G401 (cell line): ENCODE measurements at regions not wholly inside any gene's neighbourhood (a gene's known extent, or its start where the extent isn't known, plus 50 kb on each side); places are given as distances from the start of the nearest gene placed in this dataset.
"Not testable (repeated sequence)": the region's sequence is repeated elsewhere in the genome, so short reads cannot be mapped to it uniquely, and the experiment has no call there.

Experiments used
- DNase-seq: peaks from one replicate; pipeline ENCODE4 v3.0.0-alpha.2; 2015; ENCODE audit warnings: low spot score
- in situ Hi-C: cut with HindIII; loops from 2 replicates; pipeline ENCODE4 v1.10.0; 2016; ENCODE audit warnings: low sequenced_read_pairs, mixed read lengths

- DNase-seq: no peak
- in situ Hi-C loops: no loop called here
These were observed 197.6 kb upstream of the PRNP start for GRCh38 chr20:4488407-4489339.

GRCh38 chr20:4484379-4484997 is 201.8 kb upstream of the PRNP start:
- in situ Hi-C loops: no loop called here
- no peak for DNase-seq

- in situ Hi-C loops: no loop called here
- DNase-seq: no peak
These were observed 202.3 kb upstream of the PRNP start for GRCh38 chr20:4483961-4484360.

- DNase-seq: no peak
- in situ Hi-C loops: no loop called here
These were observed 202.8 kb upstream of the PRNP start for GRCh38 chr20:4483486-4483885.

- in situ Hi-C loops: no loop called here
- no peak for DNase-seq
These were observed 206.2 kb upstream of the PRNP start for GRCh38 chr20:4480104-4480503.

GRCh38 chr20:4476903-4477500 is 209.3 kb upstream of the PRNP start:
- no peak for DNase-seq
- in situ Hi-C loops: no loop called here

GRCh38 chr20:4472906-4473305 is 213.3 kb upstream of the PRNP start:
- in situ Hi-C loops: no loop called here
- no peak for DNase-seq

- no peak for DNase-seq
- in situ Hi-C loops: no loop called here
These were observed 215.0 kb upstream of the PRNP start for GRCh38 chr20:4471221-4471620.

GRCh38 chr20:4470375-4470774 is 215.9 kb upstream of the PRNP start:
- DNase-seq: no peak
- in situ Hi-C loops: no loop called here

GRCh38 chr20:4469910-4470309 is 216.3 kb upstream of the PRNP start:
- no peak for DNase-seq
- in situ Hi-C loops: no loop called here

GRCh38 chr20:4468114-4468513 is 218.1 kb upstream of the PRNP start:
- in situ Hi-C loops: no loop called here
- DNase-seq: no peak

GRCh38 chr20:4465855-4466545 is 216.9 kb upstream of the ADRA1D start:
- no peak for DNase-seq
- in situ Hi-C loops: no loop called here

GRCh38 chr20:4465212-4465611 is 216.1 kb upstream of the ADRA1D start:
- in situ Hi-C loops: no loop called here
- no peak for DNase-seq

GRCh38 chr20:4462801-4463200 is 213.7 kb upstream of the ADRA1D start:
- in situ Hi-C loops, DNase-seq: not testable (repeated sequence)

- no peak for DNase-seq
These were observed 210.0 kb upstream of the ADRA1D start for GRCh38 chr20:4459081-4459480.

GRCh38 chr20:4457566-4458543 is 208.8 kb upstream of the ADRA1D start:
- no peak for DNase-seq
- in situ Hi-C loops: no loop called here

More at GRCh38 chr20:4459081-4459480, 210.0 kb upstream of the ADRA1D start:
- in situ Hi-C loops: no loop called here

GRCh38 chr20:4455996-4456395 is 206.9 kb upstream of the ADRA1D start:
- no peak for DNase-seq
- in situ Hi-C loops: no loop called here

- in situ Hi-C loops: no loop called here
- DNase-seq: no peak
These were observed 206.2 kb upstream of the ADRA1D start for GRCh38 chr20:4455301-4455701.

GRCh38 chr20:4454111-4454510 is 205.0 kb upstream of the ADRA1D start:
- in situ Hi-C loops: no loop called here
- no peak for DNase-seq
